HCT116 (cell line): ENCODE measurements at regions not wholly inside any gene's neighbourhood (a gene's known extent, or its start where the extent isn't known, plus 50 kb on each side); places are given as distances from the start of the nearest gene placed in this dataset.

Experiments used
- ATAC-seq: fragments of 200-7000 bp; cut with Tn5 transposase; 2 replicates; pipeline ENCODE4 v1.9.1; 2020; ENCODE audit warnings: mild to moderate bottlenecking, moderate library complexity
- BruUV-seq: library from RNA; stranded (reverse); fragments of 400-500 nt; replicated peaks from 2 replicates; lab custom pipeline; 2021; lab: Mats Ljungman, UMichigan
- CTCF ChIA-PET: fragments of 300-600 bp; sonication (Branson Sonifier 250); formaldehyde crosslinking; loops from one replicate; lab custom pipeline; 2021; ENCODE audit warnings: antibody characterized with exemption; lab: Charles Lee
- POLR2A ChIA-PET: fragments of 300-600, 350-600 bp; sonication (Branson Sonifier 250); formaldehyde crosslinking; loops from one replicate; lab custom pipeline; 2021; ENCODE audit warnings: antibody characterized with exemption; lab: Charles Lee
- RAD21 ChIA-PET, 2 experiments: fragments of 300-600 bp; sonication (Branson Sonifier 250); formaldehyde crosslinking; loops; one replicate each; lab custom pipeline; 2023; ENCODE audit warnings: low total read pairs in 2 of 2; ENCODE audit not compliant: uncharacterized antibody in 2 of 2, unreplicated experiment in 2 of 2, low non-redundant PET in 1 of 2; lab: Charles Lee
- DNase-seq: peaks from one replicate; pipeline ENCODE4 v3.0.0-alpha.2; 2010; ENCODE audit warnings: low read depth, low spot score
- H2AFZ ChIP-seq: fragments of 200-600 bp; shearing (Covaris generic), sonication (generic); 2 replicates; pipeline ENCODE4 v1.6.1; 2017; ENCODE audit warnings: low read depth, mixed run types, mixed read lengths, antibody characterized with exemption, low read length; ENCODE audit not compliant: poor library complexity, severe bottlenecking
- H3K27ac ChIP-seq: 2 replicates; pipeline ENCODE4 v1.5.1; 2012; ENCODE audit warnings: low read depth, low read length
- H3K27me3 ChIP-seq: fragments of 200-600 bp; sonication (generic); 2 replicates; pipeline ENCODE4 v1.6.1; 2016; ENCODE audit warnings: mixed run types, low read length, mixed read lengths; ENCODE audit not compliant: insufficient read depth
- H3K36me3 ChIP-seq, 2 experiments: fragments of 200-500 bp in 1 of 2; fragments of 200-600 bp in 1 of 2; sonication (Bioruptor generic) in 1 of 2; sonication (generic) in 1 of 2; 2 replicates each; pipeline versions ENCODE4 v1.5.1 to v1.6.1; 2014 to 2016; ENCODE audit warnings: low read length in 2 of 2, inconsistent platforms in 1 of 2, mixed read lengths in 1 of 2, mixed run types in 1 of 2; ENCODE audit not compliant: insufficient read depth in 2 of 2, control insufficient read depth in 1 of 2
- H3K4me1 ChIP-seq, 2 experiments: fragments of 200-600 bp in 1 of 2; sonication (generic) in 1 of 2; 2 replicates each; pipeline versions ENCODE4 v1.5.1 to v1.6.1; 2012 to 2017; ENCODE audit warnings: low read length in 2 of 2, inconsistent platforms in 1 of 2, mild to moderate bottlenecking in 1 of 2, mixed read lengths in 1 of 2, mixed run types in 1 of 2, moderate library complexity in 1 of 2; ENCODE audit not compliant: insufficient read depth in 2 of 2, control insufficient read depth in 1 of 2
- H3K4me2 ChIP-seq: fragments of 200-600 bp; sonication (generic); 2 replicates; pipeline ENCODE4 v1.6.1; 2017; ENCODE audit warnings: mixed run types, low read length, mixed read lengths
- H3K4me3 ChIP-seq, 2 experiments: fragments of 200-600 bp in 1 of 2; sonication (generic) in 1 of 2; replicated peaks in 1 of 2; 2 replicates each; pipeline ENCODE4 v1.5.1; 2011 to 2016; ENCODE audit warnings: low read length in 2 of 2, control low read depth in 1 of 2, low read depth in 1 of 2, mild to moderate bottlenecking in 1 of 2, mixed read lengths in 1 of 2, mixed run types in 1 of 2
- H3K79me2 ChIP-seq: fragments of 200-600 bp; sonication (generic); 2 replicates; pipeline ENCODE4 v1.6.1; 2017; ENCODE audit warnings: mild to moderate bottlenecking, mixed run types, low read length, moderate library complexity, mixed read lengths; ENCODE audit not compliant: insufficient read depth
- H3K9ac ChIP-seq: fragments of 200-600 bp; sonication (generic); 2 replicates; pipeline ENCODE4 v1.6.1; 2016; ENCODE audit warnings: low read length, mixed read lengths
- H3K9me2 ChIP-seq: fragments of 200-600 bp; sonication (generic), shearing (Covaris generic); 2 replicates; pipeline ENCODE4 v1.6.1; 2017; ENCODE audit warnings: mixed run types, mild to moderate bottlenecking, moderate library complexity; ENCODE audit not compliant: insufficient read depth
- H3K9me3 ChIP-seq, 2 experiments: fragments of 200-500 bp in 1 of 2; fragments of 200-600 bp in 1 of 2; sonication (Bioruptor generic) in 1 of 2; sonication (generic) in 1 of 2; 2 replicates each; pipeline ENCODE4 v1.6.1; 2014 to 2017; ENCODE audit warnings: low read length in 2 of 2, mixed read lengths in 2 of 2, inconsistent platforms in 1 of 2, low read depth in 1 of 2, mild to moderate bottlenecking in 1 of 2, mixed run types in 1 of 2, moderate library complexity in 1 of 2; ENCODE audit not compliant: control insufficient read depth in 1 of 2, insufficient read depth in 1 of 2
- H4K20me1 ChIP-seq: fragments of 200-600 bp; sonication (generic), shearing (Covaris generic); 2 replicates; pipeline ENCODE4 v1.6.1; 2017; ENCODE audit warnings: mixed run types, mild to moderate bottlenecking, moderate library complexity; ENCODE audit not compliant: insufficient read depth
- CEBPB ChIP-seq: IDR thresholded peaks from 2 replicates; pipeline ENCODE4 v1.6.1; 2012; ENCODE audit warnings: low read depth
- EZH2phosphoT487 ChIP-seq: fragments of 200-600 bp; IDR thresholded peaks from 2 replicates; pipeline ENCODE4 v1.6.1; 2018; ENCODE audit warnings: antibody characterized with exemption, borderline replicate concordance
- FOSL1 ChIP-seq: IDR thresholded peaks from 2 replicates; pipeline ENCODE4 v1.6.1; 2012; ENCODE audit warnings: low read depth
- MAX ChIP-seq: IDR thresholded peaks from 2 replicates; pipeline ENCODE4 v1.6.1; 2012
- POLR2A ChIP-seq: IDR thresholded peaks from 2 replicates; pipeline ENCODE4 v1.7.0; 2011; ENCODE audit warnings: borderline replicate concordance; ENCODE audit not compliant: insufficient read depth, insufficient read length; ENCODE audit errors: extremely low read depth
- ZBTB33 ChIP-seq: IDR thresholded peaks from 2 replicates; pipeline ENCODE4 v1.6.1; 2011; ENCODE audit warnings: mild to moderate bottlenecking, low read length, moderate library complexity; ENCODE audit not compliant: insufficient replicate concordance; ENCODE audit errors: extremely low read depth
- ZFX ChIP-seq: fragments of 450-650 bp; IDR thresholded peaks from 2 replicates; pipeline ENCODE4 v1.6.1; 2017
- ZNF274 ChIP-seq: fragments of 200-500 bp; sonication (Bioruptor generic); IDR thresholded peaks from 2 replicates; pipeline ENCODE4 v1.6.1; 2014; ENCODE audit warnings: mild to moderate bottlenecking, low read depth, low read length, inconsistent platforms
- intact Hi-C: fragments of 100-400 bp; cut with micrococcal nuclease; formaldehyde crosslinking; loops from 2 replicates; pipeline ENCODE4 v1.10.0; 2022

GRCh38 chr10:131567279-131568162 lies 256.0 kb upstream of the TCERG1L start:
- intact Hi-C loops, result loop anchor here (5.0 kb wide), 1 partner anchor 110 kb away; no protein-coding TSS in a partner anchor

More at GRCh38 chr10:131567279-131568162, 256.0 kb upstream of the TCERG1L start:
- H3K9me2 ChIP-seq, result no peaks in the 10 kb centered on the region
- ATAC-seq (no peak), DNase-seq (no peak)
- H3K79me2 ChIP-seq, result no peaks in the 10 kb centered on the region
- no peaks in the 10 kb centered on the region for H3K36me3 ChIP-seq
- BruUV-seq, result no TSS peak
- H3K27me3 ChIP-seq, result peaks cover 2% of the 10 kb centered on the region; the same call in 1 of the 2 replicates
- no peaks in the 10 kb centered on the region for H3K9me3 ChIP-seq
- no peak overlapping the region for H3K9ac ChIP-seq
- no peaks in the 10 kb centered on the region for H4K20me1 ChIP-seq
- ChIA-PET CTCF (no interaction called here), POLR2A (no interaction called here), RAD21 (no interaction called here)
- no peak for TF ChIP-seq MAX
- TF ChIP-seq CEBPB, result no peak
- TF ChIP-seq ZBTB33, result no peak
- TF ChIP-seq ZNF274, result no peak
- TF ChIP-seq POLR2A, result no peak
- TF ChIP-seq FOSL1, result no peak
- no peak for TF ChIP-seq ZFX
- no peak for TF ChIP-seq EZH2phosphoT487
- H3K4me3 ChIP-seq, result no peak overlapping the region
- no peak overlapping the region for H3K4me2 ChIP-seq
- no peak overlapping the region for H2AFZ ChIP-seq
- no peaks in the 10 kb centered on the region for H3K4me1 ChIP-seq
- no peak overlapping the region for H3K27ac ChIP-seq
